SH-SY5Y (cell line): ENCODE measurements at regions not wholly inside any gene's neighbourhood (a gene's known extent, or its start where the extent isn't known, plus 50 kb on each side); places are given as distances from the start of the nearest gene placed in this dataset.

Experiments used
- GATA2 ChIP-seq: IDR thresholded peaks from 2 replicates; pipeline ENCODE4 v1.6.1; 2011; ENCODE audit warnings: mild to moderate bottlenecking, low read depth, low read length
- GATA3 ChIP-seq: IDR thresholded peaks from 2 replicates; pipeline ENCODE4 v1.6.1; 2011; ENCODE audit warnings: low read depth, mild to moderate bottlenecking, low read length, moderate library complexity

DNA sequence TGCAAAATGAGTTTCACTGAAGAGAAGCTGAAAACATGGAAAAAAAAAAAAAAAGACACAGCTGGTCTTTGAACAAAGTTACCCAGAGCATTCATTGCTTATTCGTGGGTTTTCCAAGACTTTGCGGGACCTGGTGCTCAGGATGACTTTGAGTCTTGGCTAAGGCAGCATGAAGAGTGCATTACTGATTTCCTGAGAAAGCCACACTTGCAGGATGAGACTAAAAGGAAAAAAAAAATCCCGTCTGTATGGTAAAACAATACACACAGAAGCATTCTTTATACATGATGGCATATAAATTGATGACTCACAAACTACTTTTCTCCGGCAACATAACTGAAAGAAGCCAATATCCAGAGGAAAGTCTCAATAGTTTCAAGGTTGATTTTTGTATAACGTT, 195.4 kb downstream of the SPP2 start:
- TF ChIP-seq GATA3 (no peak), GATA2 (no peak)
